HG02588 (cell line): ENCODE measurements at regions not wholly inside any gene's neighbourhood (a gene's known extent, or its start where the extent isn't known, plus 50 kb on each side); places are given as distances from the start of the nearest gene placed in this dataset.

Experiments
- ATAC-seq: cut with Tn5 transposase; IDR thresholded peaks from one replicate; pipeline ENCODE4 v1.9.1; 2021; ENCODE audit warnings: mild to moderate bottlenecking, moderate library complexity; ENCODE audit not compliant: unreplicated experiment

GRCh38 chr12:108029051-108029835 is 99.8 kb upstream of the WSCD2 start:
- no peak for ATAC-seq

GRCh38 chr12:108033090-108033489 is 96.0 kb upstream of the WSCD2 start:
- no peak for ATAC-seq

GRCh38 chr12:108035372-108035771 is 93.7 kb upstream of the WSCD2 start:
- no peak for ATAC-seq

GRCh38 chr12:108037960-108038359 is 91.1 kb upstream of the WSCD2 start:
- ATAC-seq, result no peak

- ATAC-seq, result no peak
Measured at GRCh38 chr12:108039794-108040193, 89.3 kb upstream of the WSCD2 start.

- no peak for ATAC-seq
Measured at GRCh38 chr12:108040947-108041346, 88.1 kb upstream of the WSCD2 start.

- ATAC-seq, result no peak
Measured at GRCh38 chr12:108043286-108043685, 85.8 kb upstream of the WSCD2 start.

- no peak for ATAC-seq
Measured at GRCh38 chr12:108043750-108044533, 85.1 kb upstream of the WSCD2 start.

- ATAC-seq, result no peak
Measured at GRCh38 chr12:108046135-108046534, 83.0 kb upstream of the WSCD2 start.

GRCh38 chr12:108046650-108047049 is 82.4 kb upstream of the WSCD2 start:
- no peak for ATAC-seq

- ATAC-seq, result no peak
Measured at GRCh38 chr12:108047071-108047550, 82.0 kb upstream of the WSCD2 start.

- ATAC-seq, result no peak
Measured at GRCh38 chr12:108048686-108049085, 80.4 kb upstream of the WSCD2 start.

- ATAC-seq, result no peak
Measured at GRCh38 chr12:108050696-108051095, 78.4 kb upstream of the WSCD2 start.

GRCh38 chr12:108052260-108052659 is 76.8 kb upstream of the WSCD2 start:
- no peak for ATAC-seq

- ATAC-seq, result no peak
Measured at GRCh38 chr12:108053512-108053911, 75.6 kb upstream of the WSCD2 start.

GRCh38 chr12:108054496-108054895 is 74.6 kb upstream of the WSCD2 start:
- ATAC-seq, result no peak

GRCh38 chr12:108055141-108055540 is 73.9 kb upstream of the WSCD2 start:
- ATAC-seq, result no peak

- ATAC-seq, result no peak
Measured at GRCh38 chr12:108060067-108060466, 69.0 kb upstream of the WSCD2 start.

- no peak for ATAC-seq
Measured at GRCh38 chr12:108060903-108061302, 68.2 kb upstream of the WSCD2 start.

GRCh38 chr12:108063192-108063591 is 65.9 kb upstream of the WSCD2 start:
- no peak for ATAC-seq

- no peak for ATAC-seq
Measured at GRCh38 chr12:108065069-108065468, 64.0 kb upstream of the WSCD2 start.
